ENCODE measurements at regions not wholly inside any gene's neighbourhood (a gene's known extent, or its start where the extent isn't known, plus 50 kb on each side); places are given as distances from the start of the nearest gene placed in this dataset.

DNA sequence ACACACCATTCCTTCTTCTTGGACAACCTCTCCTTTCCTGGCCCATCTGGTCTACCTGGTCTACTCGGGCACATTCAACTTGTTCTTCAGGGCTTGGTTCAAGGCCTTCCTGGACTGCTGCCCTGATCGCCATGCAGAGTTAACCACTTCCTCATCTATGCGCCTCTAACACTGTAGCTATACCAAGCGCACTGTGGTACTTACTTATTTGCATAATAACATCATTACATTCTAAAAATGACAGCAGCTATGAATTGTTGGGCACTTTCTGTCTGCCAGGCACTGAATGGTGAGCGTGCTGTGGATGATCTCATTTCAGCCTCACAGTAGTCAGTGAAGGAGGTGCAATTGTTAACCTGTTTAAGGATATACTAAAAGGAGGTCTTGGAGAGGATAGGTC lies 66.9 kb upstream of the SDK2 start:
- TF ChIP-seq, protein P1, sequence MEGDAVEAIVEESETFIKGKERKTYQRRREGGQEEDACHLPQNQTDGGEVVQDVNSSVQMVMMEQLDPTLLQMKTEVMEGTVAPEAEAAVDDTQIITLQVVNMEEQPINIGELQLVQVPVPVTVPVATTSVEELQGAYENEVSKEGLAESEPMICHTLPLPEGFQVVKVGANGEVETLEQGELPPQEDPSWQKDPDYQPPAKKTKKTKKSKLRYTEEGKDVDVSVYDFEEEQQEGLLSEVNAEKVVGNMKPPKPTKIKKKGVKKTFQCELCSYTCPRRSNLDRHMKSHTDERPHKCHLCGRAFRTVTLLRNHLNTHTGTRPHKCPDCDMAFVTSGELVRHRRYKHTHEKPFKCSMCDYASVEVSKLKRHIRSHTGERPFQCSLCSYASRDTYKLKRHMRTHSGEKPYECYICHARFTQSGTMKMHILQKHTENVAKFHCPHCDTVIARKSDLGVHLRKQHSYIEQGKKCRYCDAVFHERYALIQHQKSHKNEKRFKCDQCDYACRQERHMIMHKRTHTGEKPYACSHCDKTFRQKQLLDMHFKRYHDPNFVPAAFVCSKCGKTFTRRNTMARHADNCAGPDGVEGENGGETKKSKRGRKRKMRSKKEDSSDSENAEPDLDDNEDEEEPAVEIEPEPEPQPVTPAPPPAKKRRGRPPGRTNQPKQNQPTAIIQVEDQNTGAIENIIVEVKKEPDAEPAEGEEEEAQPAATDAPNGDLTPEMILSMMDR (IDR thresholded peaks at IDR 0.05) = no peak
- no peak for TF ChIP-seq POLR2AphosphoS5 (IDR thresholded peaks at IDR 0.05)

Measured in breast epithelium (tissue), 3 donors.